Stomach (tissue), 8 donors: ENCODE measurements at regions not wholly inside any gene's neighbourhood (a gene's known extent, or its start where the extent isn't known, plus 50 kb on each side); places are given as distances from the start of the nearest gene placed in this dataset.

Source experiments
- DNase-seq, 2 donors: peaks; one replicate each; pipeline versions ENCODE4 v3.0.0 to v3.0.0-alpha.2; 2013 to 2019
- H3K27ac ChIP-seq, 5 donors: fragments of 200-600 bp in 4 of 5; sonication (generic) in 4 of 5; one replicate each; pipeline ENCODE4 v1.5.1; 2013 to 2019; ENCODE audit warnings: mild to moderate bottlenecking in 1 of 5, moderate library complexity in 1 of 5
- H3K27me3 ChIP-seq, 3 donors: fragments of 200-600 bp; sonication (generic); one replicate each; pipeline ENCODE4 v1.5.1; 2017 to 2019; ENCODE audit warnings: mixed run types in 1 of 3
- H3K36me3 ChIP-seq, 4 donors: fragments of 200-600 bp; sonication (generic); 1 replicate in 3 of 4; 2 replicates in 1 of 4; pipeline ENCODE4 v1.5.1; 2016 to 2019
- H3K4me1 ChIP-seq, 4 donors: fragments of 200-600 bp; sonication (generic); one replicate each; pipeline ENCODE4 v1.5.1; 2016 to 2019
- H3K4me3 ChIP-seq, 4 donors: fragments of 200-600 bp; sonication (generic) in 3 of 4; one replicate each; pipeline ENCODE4 v1.5.1; 2016 to 2019; ENCODE audit warnings: mild to moderate bottlenecking in 1 of 4
- H3K9me3 ChIP-seq, 4 donors: fragments of 200-600 bp; sonication (generic); one replicate each; pipeline ENCODE4 v1.5.1; 2016 to 2019
- EP300 ChIP-seq: sonication (generic); formaldehyde crosslinking; IDR thresholded peaks from one replicate; pipeline ENCODE4 v1.6.1; 2017; ENCODE audit warnings: antibody characterized with exemption
- POLR2A ChIP-seq, 4 donors: fragments of 450-650 bp; IDR thresholded peaks; one replicate each; pipeline ENCODE4 v1.6.1; 2016; ENCODE audit warnings: antibody characterized with exemption in 4 of 4, control low read depth in 2 of 4, mild to moderate bottlenecking in 1 of 4, moderate library complexity in 1 of 4
- POLR2AphosphoS5 ChIP-seq, 3 donors: sonication (generic); formaldehyde crosslinking; IDR thresholded peaks; one replicate each; pipeline ENCODE4 v1.6.1; 2016; ENCODE audit warnings: antibody characterized with exemption in 3 of 3
- WGBS, 5 donors: extraction: QIAGEN DNeasy Blood & Tissue Kit in 3 of 5; methylation state at CpG; one replicate each; pipeline versions ENCODE4 v1.1.5 to v1.1.7; 2013 to 2018; 5-methylcytosine and 5-hydroxymethylcytosine counted together
- intact Hi-C: fragments of 100-400 bp; cut with DNase I; formaldehyde crosslinking; loops from one replicate; pipeline ENCODE4 v1.15.1; 2023; ENCODE audit warnings: low total_unique reads
- TF ChIP-seq, protein P1 (sequence below), 7 experiments: fragments of 450-650 bp in 4 of 7; fragments of 200-600 bp in 3 of 7; sonication (generic) in 3 of 7; IDR thresholded peaks; one replicate each; pipeline ENCODE4 v1.5.1; 2016 to 2019; ENCODE audit warnings: antibody characterized with exemption in 7 of 7, control low read depth in 2 of 7, mild to moderate bottlenecking in 1 of 7
- donor health status: healthy with polysubstance abuse.
- donor health status: Bipolar disorder and iron deficiency.
- donor health status: healthy.

DNA sequence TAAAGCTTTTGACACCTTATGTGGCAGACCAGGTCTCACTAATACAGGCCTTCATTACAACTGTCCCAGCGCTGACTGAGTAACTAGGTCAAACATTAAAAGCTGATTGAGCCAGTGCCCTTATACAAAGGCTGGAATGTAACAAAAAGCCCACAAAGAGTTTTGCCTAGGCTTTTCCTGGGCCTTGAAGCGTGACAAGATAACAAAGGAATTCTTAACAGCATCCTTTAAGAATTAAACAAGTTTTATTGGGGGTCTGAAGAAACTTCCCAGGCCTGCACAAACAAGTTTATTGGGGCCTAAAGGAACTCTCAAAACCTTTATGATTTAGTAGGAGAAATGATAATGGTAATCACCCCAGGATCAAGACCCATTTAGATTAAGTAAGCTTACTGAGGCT is 267.6 kb upstream of the FAM83B start:
- Histone ChIP-seq H3K36me3 (no peaks in the 10 kb centered on the region), H3K4me1 (no peaks in the 10 kb centered on the region), H3K27me3 (no peaks in the 10 kb centered on the region), H3K4me3 (no peak overlapping the region), H3K9me3 (peaks cover 0 to 4% (median 0%) of the 10 kb centered on the region in 4 donors), H3K27ac (no peak overlapping the region)
- intact Hi-C loops: no loop called here
- 56 to 73% (median 66%) methylated on average over 2 of the region's 2 CpGs for WGBS, 5 donors
- no peak for TF ChIP-seq EP300
- no peak for TF ChIP-seq POLR2AphosphoS5 (IDR thresholded peaks at IDR 0.05)
- TF ChIP-seq POLR2A (IDR thresholded peaks at IDR 0.05): no peak
- TF ChIP-seq, protein P1, sequence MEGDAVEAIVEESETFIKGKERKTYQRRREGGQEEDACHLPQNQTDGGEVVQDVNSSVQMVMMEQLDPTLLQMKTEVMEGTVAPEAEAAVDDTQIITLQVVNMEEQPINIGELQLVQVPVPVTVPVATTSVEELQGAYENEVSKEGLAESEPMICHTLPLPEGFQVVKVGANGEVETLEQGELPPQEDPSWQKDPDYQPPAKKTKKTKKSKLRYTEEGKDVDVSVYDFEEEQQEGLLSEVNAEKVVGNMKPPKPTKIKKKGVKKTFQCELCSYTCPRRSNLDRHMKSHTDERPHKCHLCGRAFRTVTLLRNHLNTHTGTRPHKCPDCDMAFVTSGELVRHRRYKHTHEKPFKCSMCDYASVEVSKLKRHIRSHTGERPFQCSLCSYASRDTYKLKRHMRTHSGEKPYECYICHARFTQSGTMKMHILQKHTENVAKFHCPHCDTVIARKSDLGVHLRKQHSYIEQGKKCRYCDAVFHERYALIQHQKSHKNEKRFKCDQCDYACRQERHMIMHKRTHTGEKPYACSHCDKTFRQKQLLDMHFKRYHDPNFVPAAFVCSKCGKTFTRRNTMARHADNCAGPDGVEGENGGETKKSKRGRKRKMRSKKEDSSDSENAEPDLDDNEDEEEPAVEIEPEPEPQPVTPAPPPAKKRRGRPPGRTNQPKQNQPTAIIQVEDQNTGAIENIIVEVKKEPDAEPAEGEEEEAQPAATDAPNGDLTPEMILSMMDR (IDR thresholded peaks at IDR 0.05): no peak
- DNase-seq: no peak

DNA sequence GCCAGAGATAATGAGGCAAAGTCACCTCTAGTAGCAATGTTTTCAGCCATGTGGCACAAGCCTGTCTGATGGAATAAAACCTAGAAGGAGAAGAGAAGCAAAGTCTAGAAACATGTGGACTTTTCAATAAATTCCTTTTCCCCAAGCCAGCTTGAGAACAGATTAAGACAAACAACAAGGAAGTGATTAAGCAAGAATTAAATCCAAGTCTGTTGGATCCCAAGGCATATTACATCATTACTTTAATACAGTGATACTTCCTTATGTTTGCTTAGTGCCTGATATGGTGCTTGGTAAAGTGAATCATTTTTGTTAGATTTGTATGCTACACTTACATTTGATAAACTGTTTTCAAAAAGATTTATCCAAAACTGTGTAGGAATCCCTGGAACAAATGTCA is 260.3 kb upstream of the FAM83B start:
- no peak for DNase-seq
- intact Hi-C loops: no loop called here
- H3K27me3 ChIP-seq: no peaks in the 10 kb centered on the region
- H3K4me3 ChIP-seq: no peak overlapping the region
- H3K9me3 ChIP-seq: peaks cover 0 to 5% (median 2%) of the 10 kb centered on the region in 4 donors
- H3K36me3 ChIP-seq: no peaks in the 10 kb centered on the region
- H3K27ac ChIP-seq: no peak overlapping the region
- TF ChIP-seq EP300 (no peak), POLR2A (IDR thresholded peaks at IDR 0.05) (no peak), POLR2AphosphoS5 (IDR thresholded peaks at IDR 0.05) (no peak)
- TF ChIP-seq, protein P1 (IDR thresholded peaks at IDR 0.05): no peak
- H3K4me1 ChIP-seq: no peaks in the 10 kb centered on the region

DNA sequence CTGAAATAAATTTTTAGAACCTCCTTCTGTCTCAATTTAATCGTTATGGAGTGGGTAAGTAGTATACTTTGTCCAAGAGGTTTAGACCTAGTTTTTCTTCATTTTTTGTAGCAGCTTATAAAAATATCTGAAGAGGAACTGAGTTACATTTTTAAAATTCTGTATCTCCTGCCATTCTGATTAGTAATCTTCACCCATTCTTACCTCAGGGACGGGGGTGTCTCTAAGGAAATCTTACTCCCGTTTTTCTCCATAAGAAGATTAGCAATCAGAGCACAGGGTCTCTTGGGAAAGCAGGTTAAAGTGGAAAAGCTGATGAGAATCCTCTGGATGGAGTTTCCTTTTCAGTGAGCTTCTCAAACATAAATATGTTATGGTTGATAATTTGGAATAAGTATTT is 259.3 kb upstream of the FAM83B start:
- Histone ChIP-seq H3K9me3 (peaks cover 0 to 5% (median 2%) of the 10 kb centered on the region in 4 donors), H3K36me3 (no peaks in the 10 kb centered on the region), H3K27ac (no peak overlapping the region), H3K27me3 (no peaks in the 10 kb centered on the region), H3K4me1 (no peaks in the 10 kb centered on the region), H3K4me3 (no peak overlapping the region)
- intact Hi-C loops: no loop called here
- TF ChIP-seq, protein P1 (IDR thresholded peaks at IDR 0.05): no peak
- no peak for TF ChIP-seq POLR2AphosphoS5 (IDR thresholded peaks at IDR 0.05)
- no peak for TF ChIP-seq POLR2A (IDR thresholded peaks at IDR 0.05)
- no peak for TF ChIP-seq EP300
- 59 to 79% (median 70%) methylated on average over 3 of the region's 3 CpGs for WGBS, 5 donors
- DNase-seq: no peak

DNA sequence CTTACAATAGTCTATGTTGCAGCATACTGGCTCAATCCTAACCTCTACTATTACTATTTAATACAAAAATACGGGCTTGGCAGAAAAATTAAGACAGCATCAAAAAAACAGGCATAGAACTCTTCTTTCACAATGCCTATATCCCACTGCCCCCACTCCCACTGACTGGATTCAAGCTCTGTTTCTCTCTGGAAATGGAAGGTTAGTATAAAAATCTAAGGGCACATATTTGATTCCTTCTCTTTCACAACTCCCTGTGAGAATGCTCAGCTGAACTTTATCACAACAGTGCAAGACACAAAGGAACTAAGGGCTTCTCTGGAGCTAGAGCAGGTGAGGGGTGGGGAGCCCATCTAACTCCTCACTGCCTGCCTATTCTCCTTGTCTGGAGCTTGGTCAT is 258.4 kb upstream of the FAM83B start:
- no peaks in the 10 kb centered on the region for H3K27me3 ChIP-seq
- no peaks in the 10 kb centered on the region for H3K36me3 ChIP-seq
- H3K4me3 ChIP-seq: no peak overlapping the region
- H3K4me1 ChIP-seq: no peaks in the 10 kb centered on the region
- DNase-seq: no peak
- H3K9me3 ChIP-seq: peaks cover 0 to 5% (median 2%) of the 10 kb centered on the region in 4 donors
- TF ChIP-seq EP300 (no peak), POLR2A (IDR thresholded peaks at IDR 0.05) (no peak), POLR2AphosphoS5 (IDR thresholded peaks at IDR 0.05) (no peak)
- TF ChIP-seq, protein P1 (IDR thresholded peaks at IDR 0.05): no peak
- 77 to 97% (median 85%) methylated on average over 1 of the region's 1 CpG for WGBS, 5 donors
- intact Hi-C loops: no loop called here
- H3K27ac ChIP-seq: no peak overlapping the region
